ENCODE measurements at regions not wholly inside any gene's neighbourhood (a gene's known extent, or its start where the extent isn't known, plus 50 kb on each side); places are given as distances from the start of the nearest gene placed in this dataset.

- Histone ChIP-seq H3K9me3 (ENCODE audit: control insufficient read depth, insufficient read depth, low read depth, low read length) (no peaks in the 10 kb centered on the region), H3K27me3 (ENCODE audit: control insufficient read depth, insufficient read depth, low read length) (no peaks in the 10 kb centered on the region), H2AFZ (ENCODE audit: low read length) (no peak overlapping the region), H3K27ac (ENCODE audit: insufficient read depth, low read length) (no peak overlapping the region), H3K36me3 (ENCODE audit: control insufficient read depth, insufficient read depth, low read length) (no peaks in the 10 kb centered on the region), H3K4me1 (ENCODE audit: control insufficient read depth, extremely low read depth, insufficient read depth, low read length) (no peaks in the 10 kb centered on the region), H3K9ac (ENCODE audit: insufficient read depth, low read length) (no peak overlapping the region), H4K20me1 (ENCODE audit: control insufficient read depth, extremely low read depth, insufficient read depth, low read length) (no peaks in the 10 kb centered on the region), H3K4me3 (replicated peaks in 1 of 4; ENCODE audit: control extremely low read depth in 1 of 4, insufficient read depth in 1 of 4, low read depth in 3 of 4, low read length in 4 of 4) (no peak overlapping the region), H3K79me2 (ENCODE audit: control insufficient read depth, insufficient read depth, low read length) (no peaks in the 10 kb centered on the region), H3K4me2 (ENCODE audit: extremely low read depth, insufficient read depth, low read length) (no peak overlapping the region)
- DNase-seq (ENCODE audit: low read depth in 2 of 2): no peak
- TF ChIP-seq EZH2 (IDR thresholded peaks at IDR 0.05; ENCODE audit: low read length, missing control alignments): no peak
- TF ChIP-seq CTCF (conservative IDR thresholded peaks at IDR 0.05 in 1 of 2, IDR thresholded peaks at IDR 0.05 in 1 of 2; ENCODE audit: low read depth in 1 of 2, low read length in 2 of 2): no peak
Observed at GRCh38 chr12:25784669-25785068, 173.8 kb upstream of the RASSF8 start.

DNA sequence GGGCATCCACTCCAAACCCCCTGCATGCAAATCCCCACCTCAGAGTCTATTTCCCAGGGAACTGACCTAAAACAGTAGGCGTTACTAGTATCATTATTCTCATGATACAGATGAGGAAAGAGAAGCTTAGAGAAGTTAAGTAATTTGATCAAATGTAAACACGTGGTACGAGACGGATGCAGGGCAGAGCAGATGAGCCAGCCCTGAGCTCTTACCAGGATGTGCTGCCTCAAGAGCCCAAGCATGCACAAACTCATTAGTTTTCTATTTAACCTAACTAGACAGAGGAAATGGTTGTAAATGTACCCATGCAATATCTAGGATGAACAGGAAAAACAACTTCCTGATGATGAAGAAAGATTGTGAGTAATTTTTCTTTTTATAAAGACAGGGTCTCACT, 173.3 kb upstream of the RASSF8 start:
- no peaks in the 10 kb centered on the region for H3K27me3 ChIP-seq (ENCODE audit: control insufficient read depth, insufficient read depth, low read length)
- no peaks in the 10 kb centered on the region for H3K79me2 ChIP-seq (ENCODE audit: control insufficient read depth, insufficient read depth, low read length)
- no peaks in the 10 kb centered on the region for H3K36me3 ChIP-seq (ENCODE audit: control insufficient read depth, insufficient read depth, low read length)
- no peak overlapping the region for H3K4me2 ChIP-seq (ENCODE audit: extremely low read depth, insufficient read depth, low read length)
- no peak overlapping the region for H3K9ac ChIP-seq (ENCODE audit: insufficient read depth, low read length)
- no peaks in the 10 kb centered on the region for H3K9me3 ChIP-seq (ENCODE audit: control insufficient read depth, insufficient read depth, low read depth, low read length)
- DNase-seq (ENCODE audit: low read depth in 2 of 2): no peak
- TF ChIP-seq CTCF (conservative IDR thresholded peaks at IDR 0.05 in 1 of 2, IDR thresholded peaks at IDR 0.05 in 1 of 2; ENCODE audit: low read depth in 1 of 2, low read length in 2 of 2) (no peak), EZH2 (IDR thresholded peaks at IDR 0.05; ENCODE audit: low read length, missing control alignments) (no peak)
- H3K4me1 ChIP-seq (ENCODE audit: control insufficient read depth, extremely low read depth, insufficient read depth, low read length): no peaks in the 10 kb centered on the region
- H3K4me3 ChIP-seq (replicated peaks in 1 of 4; ENCODE audit: control extremely low read depth in 1 of 4, insufficient read depth in 1 of 4, low read depth in 3 of 4, low read length in 4 of 4): no peak overlapping the region
- no peak overlapping the region for H2AFZ ChIP-seq (ENCODE audit: low read length)
- no peak overlapping the region for H3K27ac ChIP-seq (ENCODE audit: insufficient read depth, low read length)
- no peaks in the 10 kb centered on the region for H4K20me1 ChIP-seq (ENCODE audit: control insufficient read depth, extremely low read depth, insufficient read depth, low read length)

DNA sequence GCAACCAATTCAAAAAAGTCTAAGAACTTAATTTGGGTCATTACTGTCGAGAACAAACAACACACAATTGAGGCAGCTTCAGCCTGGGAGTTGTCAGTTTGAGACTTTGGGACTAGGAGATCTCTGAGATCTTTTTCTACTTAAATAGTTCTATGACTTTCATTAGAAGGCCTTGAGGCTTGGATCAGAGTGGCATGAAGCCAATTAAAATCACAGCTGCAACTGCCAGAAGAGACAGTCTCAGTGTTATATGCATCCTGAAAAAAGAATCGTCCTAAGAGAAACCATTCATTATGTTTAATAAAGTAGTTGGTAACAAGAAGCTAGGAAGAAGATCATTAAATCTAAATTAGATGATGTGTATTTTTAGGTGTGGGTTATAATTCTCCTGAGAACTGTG, 170.8 kb upstream of the RASSF8 start:
- H3K36me3 ChIP-seq (ENCODE audit: control insufficient read depth, insufficient read depth, low read length): no peaks in the 10 kb centered on the region
- H3K4me3 ChIP-seq (replicated peaks in 1 of 4; ENCODE audit: control extremely low read depth in 1 of 4, insufficient read depth in 1 of 4, low read depth in 3 of 4, low read length in 4 of 4): no peak overlapping the region
- H3K27me3 ChIP-seq (ENCODE audit: control insufficient read depth, insufficient read depth, low read length): no peaks in the 10 kb centered on the region
- H3K79me2 ChIP-seq (ENCODE audit: control insufficient read depth, insufficient read depth, low read length): no peaks in the 10 kb centered on the region
- H3K4me2 ChIP-seq (ENCODE audit: extremely low read depth, insufficient read depth, low read length): no peak overlapping the region
- no peaks in the 10 kb centered on the region for H3K4me1 ChIP-seq (ENCODE audit: control insufficient read depth, extremely low read depth, insufficient read depth, low read length)
- H4K20me1 ChIP-seq (ENCODE audit: control insufficient read depth, extremely low read depth, insufficient read depth, low read length): no peaks in the 10 kb centered on the region
- H3K9ac ChIP-seq (ENCODE audit: insufficient read depth, low read length): no peak overlapping the region
- no peaks in the 10 kb centered on the region for H3K9me3 ChIP-seq (ENCODE audit: control insufficient read depth, insufficient read depth, low read depth, low read length)
- DNase-seq (ENCODE audit: low read depth in 2 of 2): no peak
- no peak overlapping the region for H2AFZ ChIP-seq (ENCODE audit: low read length)
- no peak overlapping the region for H3K27ac ChIP-seq (ENCODE audit: insufficient read depth, low read length)
- TF ChIP-seq CTCF (conservative IDR thresholded peaks at IDR 0.05 in 1 of 2, IDR thresholded peaks at IDR 0.05 in 1 of 2; ENCODE audit: low read depth in 1 of 2, low read length in 2 of 2): no peak
- no peak for TF ChIP-seq EZH2 (IDR thresholded peaks at IDR 0.05; ENCODE audit: low read length, missing control alignments)

Measured in fibroblast of lung (primary cell).